NB4 (cell line): ENCODE measurements at regions not wholly inside any gene's neighbourhood (a gene's known extent, or its start where the extent isn't known, plus 50 kb on each side); places are given as distances from the start of the nearest gene placed in this dataset.

Source experiments
- POLR2A ChIP-seq: IDR thresholded peaks from 2 replicates; pipeline ENCODE4 v1.6.1; 2011; ENCODE audit warnings: mild to moderate bottlenecking; ENCODE audit not compliant: insufficient read length; ENCODE audit errors: extremely low read depth
- TF ChIP-seq, protein P1 (sequence below): IDR thresholded peaks from one replicate; pipeline ENCODE4 v1.5.1; 2012; ENCODE audit warnings: low read depth, low read length

DNA sequence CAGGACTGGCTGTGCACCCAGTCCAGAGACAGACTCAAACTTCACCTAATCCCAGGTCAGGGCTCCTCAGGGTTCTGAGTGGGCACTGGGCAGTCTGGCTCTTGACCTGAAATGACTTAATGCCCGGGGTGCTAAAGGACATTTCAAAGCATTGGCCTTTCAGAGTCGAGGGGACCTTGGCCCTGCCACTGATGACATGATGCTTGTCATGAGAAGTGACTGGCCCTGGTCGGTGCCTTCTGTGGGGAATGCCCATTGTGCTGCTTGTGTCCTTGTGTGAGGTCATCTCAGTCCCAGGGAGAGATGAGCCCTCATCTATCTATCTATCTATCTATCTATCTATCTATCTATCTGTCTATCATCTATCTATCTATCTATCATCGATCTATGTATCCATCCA, 81.3 kb downstream of the CTAGE1 start:
- TF ChIP-seq, protein P1, sequence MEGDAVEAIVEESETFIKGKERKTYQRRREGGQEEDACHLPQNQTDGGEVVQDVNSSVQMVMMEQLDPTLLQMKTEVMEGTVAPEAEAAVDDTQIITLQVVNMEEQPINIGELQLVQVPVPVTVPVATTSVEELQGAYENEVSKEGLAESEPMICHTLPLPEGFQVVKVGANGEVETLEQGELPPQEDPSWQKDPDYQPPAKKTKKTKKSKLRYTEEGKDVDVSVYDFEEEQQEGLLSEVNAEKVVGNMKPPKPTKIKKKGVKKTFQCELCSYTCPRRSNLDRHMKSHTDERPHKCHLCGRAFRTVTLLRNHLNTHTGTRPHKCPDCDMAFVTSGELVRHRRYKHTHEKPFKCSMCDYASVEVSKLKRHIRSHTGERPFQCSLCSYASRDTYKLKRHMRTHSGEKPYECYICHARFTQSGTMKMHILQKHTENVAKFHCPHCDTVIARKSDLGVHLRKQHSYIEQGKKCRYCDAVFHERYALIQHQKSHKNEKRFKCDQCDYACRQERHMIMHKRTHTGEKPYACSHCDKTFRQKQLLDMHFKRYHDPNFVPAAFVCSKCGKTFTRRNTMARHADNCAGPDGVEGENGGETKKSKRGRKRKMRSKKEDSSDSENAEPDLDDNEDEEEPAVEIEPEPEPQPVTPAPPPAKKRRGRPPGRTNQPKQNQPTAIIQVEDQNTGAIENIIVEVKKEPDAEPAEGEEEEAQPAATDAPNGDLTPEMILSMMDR: no peak
- no peak for TF ChIP-seq POLR2A
